ENCODE measurements at regions not wholly inside any gene's neighbourhood (a gene's known extent, or its start where the extent isn't known, plus 50 kb on each side); places are given as distances from the start of the nearest gene placed in this dataset.

DNA sequence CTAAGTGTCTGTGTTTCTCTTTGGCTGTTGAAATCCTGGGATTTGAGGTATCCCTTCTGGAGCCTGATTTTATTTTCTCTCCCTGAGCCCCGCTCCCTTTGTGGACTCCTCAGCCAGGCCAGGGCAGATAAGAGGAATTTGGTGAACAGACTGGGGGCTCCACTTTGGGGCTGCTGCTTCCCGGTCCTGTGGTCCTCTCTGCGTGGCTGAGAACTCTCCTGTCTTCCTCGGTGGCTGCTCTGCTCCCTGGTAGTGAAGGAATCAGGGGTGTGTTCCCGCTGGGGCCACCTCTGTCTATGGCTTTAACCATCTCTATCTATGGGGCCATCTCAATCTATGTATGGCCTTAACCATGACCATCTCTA lies 71.7 kb upstream of the SH3PXD2B start:
- no peak for DNase-seq (ENCODE audit: extremely low spot score)
- ChIA-PET CTCF (no interaction called here), POLR2A (no interaction called here)
- TF ChIP-seq CTCF (IDR thresholded peaks at IDR 0.05; ENCODE audit: control extremely low read depth, extremely low read depth, low read depth, missing control alignments) = no peak

DNA sequence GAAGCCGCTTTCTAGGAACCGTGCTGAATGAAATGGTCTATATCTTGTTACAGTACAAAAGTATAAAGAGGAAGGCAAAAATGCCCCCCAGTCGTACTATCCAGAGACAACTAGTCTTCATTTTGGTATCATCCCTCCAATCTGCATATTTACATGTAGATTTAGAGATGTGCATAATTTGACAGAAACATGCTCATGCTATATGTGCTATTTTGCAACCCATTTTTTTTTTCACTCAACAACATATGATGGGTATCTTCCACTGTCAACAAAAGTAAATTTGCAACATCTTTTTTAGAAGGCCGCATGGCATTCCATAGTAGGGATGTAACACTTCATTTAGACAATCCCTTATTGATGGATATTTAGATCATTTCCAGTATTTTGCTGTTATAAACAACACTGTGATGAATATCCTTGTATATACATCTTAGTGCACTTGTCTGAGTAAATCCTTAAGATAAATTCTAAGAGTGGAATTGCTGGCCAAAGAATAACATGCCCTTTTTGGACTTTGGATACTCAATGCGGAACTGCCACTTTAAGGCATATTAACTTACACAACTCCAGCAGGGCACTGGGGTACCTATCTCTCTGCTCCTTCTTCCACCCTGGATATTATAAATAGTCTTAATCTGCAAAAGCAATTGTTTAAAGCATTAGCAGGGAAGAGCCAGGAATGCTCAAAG lies 71.1 kb upstream of the SH3PXD2B start:
- TF ChIP-seq CTCF (IDR thresholded peaks at IDR 0.05; ENCODE audit: control extremely low read depth, extremely low read depth, low read depth, missing control alignments) = no peak
- DNase-seq (ENCODE audit: extremely low spot score) = peak; percentile 1
- POLR2A ChIA-PET = no interaction called here
- CTCF ChIA-PET = no interaction called here

DNA sequence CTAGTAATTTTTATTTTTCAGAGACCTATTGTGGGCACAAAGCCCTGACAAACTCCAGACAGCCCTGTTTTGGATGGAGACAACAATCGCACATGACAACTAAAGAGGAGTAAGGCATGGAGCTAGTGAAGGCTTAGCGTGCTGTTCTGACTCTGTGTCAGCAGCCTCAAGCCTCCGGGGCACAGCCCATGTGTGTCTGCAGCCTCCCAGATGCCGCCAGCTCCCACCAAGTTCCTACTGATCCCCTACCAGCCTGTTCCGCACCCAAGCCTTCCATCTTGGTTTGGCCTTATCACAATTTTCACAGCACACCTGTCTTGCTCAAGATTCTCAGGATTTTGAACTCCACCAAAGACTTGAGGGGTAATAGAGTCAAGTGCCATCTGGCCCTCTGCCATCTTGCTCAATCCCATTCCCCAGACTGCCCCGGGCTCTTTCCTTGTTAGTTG lies 70.3 kb upstream of the SH3PXD2B start:
- no peak for TF ChIP-seq CTCF (IDR thresholded peaks at IDR 0.05; ENCODE audit: control extremely low read depth, extremely low read depth, low read depth, missing control alignments)
- ChIA-PET CTCF (no interaction called here), POLR2A (no interaction called here)
- no peak for DNase-seq (ENCODE audit: extremely low spot score)

GRCh38 chr5:172523146-172523745 lies 68.9 kb upstream of the SH3PXD2B start:
- POLR2A ChIA-PET = no interaction called here
- DNase-seq (ENCODE audit: extremely low spot score) = no peak
- no peak for TF ChIP-seq CTCF (IDR thresholded peaks at IDR 0.05; ENCODE audit: control extremely low read depth, extremely low read depth, low read depth, missing control alignments)
- CTCF ChIA-PET = no interaction called here

DNA sequence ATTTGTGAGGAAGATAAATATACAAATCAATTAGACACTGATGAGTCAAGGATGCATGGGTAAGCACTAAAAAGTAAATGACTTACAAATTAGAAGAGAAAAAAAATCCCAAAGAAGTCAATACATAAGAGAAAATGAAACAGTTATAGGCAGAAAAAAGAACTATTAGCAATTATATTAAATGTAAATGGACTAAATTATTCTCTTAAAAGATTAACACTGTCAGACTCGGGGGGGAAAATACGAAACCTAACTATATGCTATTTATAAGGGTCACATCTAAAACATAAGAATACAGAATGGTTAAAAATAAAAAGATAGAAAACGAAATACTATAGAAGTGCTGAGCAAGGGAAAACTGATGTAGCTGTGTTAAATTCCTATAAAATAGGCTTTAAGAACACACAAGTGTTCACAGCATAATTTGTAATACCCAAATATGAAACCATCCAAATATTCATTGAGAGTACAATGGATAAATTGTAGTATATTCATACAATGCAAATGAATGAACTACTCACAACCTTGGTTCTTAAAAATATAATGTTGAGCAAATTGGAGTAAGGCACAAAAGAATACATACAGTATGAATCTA lies 67.1 kb upstream of the SH3PXD2B start:
- no peak for TF ChIP-seq CTCF (IDR thresholded peaks at IDR 0.05; ENCODE audit: control extremely low read depth, extremely low read depth, low read depth, missing control alignments)
- ChIA-PET POLR2A (no interaction called here), CTCF (no interaction called here)
- no peak for DNase-seq (ENCODE audit: extremely low spot score)

DNA sequence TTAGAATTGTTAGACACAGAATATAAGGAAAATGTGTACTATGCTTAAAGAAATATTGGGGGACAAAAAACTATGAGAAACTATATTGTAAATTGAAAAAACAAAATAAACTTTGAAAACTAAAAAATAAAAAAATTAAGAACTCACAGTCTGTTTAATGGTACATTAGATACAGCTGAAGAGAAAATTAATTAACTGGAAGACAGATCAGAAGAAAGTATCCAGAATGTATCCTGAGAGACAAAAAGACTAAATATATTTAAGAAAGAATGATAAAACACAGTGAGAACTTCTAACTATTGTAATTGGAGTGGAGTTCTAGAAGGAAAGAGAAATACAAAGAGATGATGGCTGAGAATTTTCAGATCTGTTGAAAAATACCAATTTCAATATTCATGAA lies 57.6 kb upstream of the SH3PXD2B start:
- TF ChIP-seq CTCF (IDR thresholded peaks at IDR 0.05; ENCODE audit: control extremely low read depth, extremely low read depth, low read depth, missing control alignments) = no peak
- ChIA-PET POLR2A (no interaction called here), CTCF (no interaction called here)
- DNase-seq (ENCODE audit: extremely low spot score) = no peak

Data from GM10248 (cell line).